HEK293 (cell line): ENCODE measurements at regions not wholly inside any gene's neighbourhood (a gene's known extent, or its start where the extent isn't known, plus 50 kb on each side); places are given as distances from the start of the nearest gene placed in this dataset.

ENCODE experiments used
- CTCF ChIA-PET: fragments of 350-600 bp; formaldehyde crosslinking; extraction: SDS; loops from one replicate; lab custom pipeline; 2021; ENCODE audit warnings: antibody characterized with exemption; lab: Yijun Ruan, JAX
- POLR2A ChIA-PET: fragments of 300-600 bp; formaldehyde crosslinking; extraction: SDS; loops from one replicate; lab custom pipeline; 2020; ENCODE audit warnings: antibody characterized with exemption, inconsistent platforms; lab: Yijun Ruan, JAX
- H3K27ac ChIP-seq: fragments of 200-500 bp; sonication (Bioruptor generic); 2 replicates; pipeline ENCODE4 v1.5.1; 2014; ENCODE audit warnings: low read depth, low read length, control low read depth, inconsistent platforms; ENCODE audit errors: extremely low read depth
- H3K36me3 ChIP-seq, 2 experiments: fragments of 200-500 bp in 1 of 2; sonication (Bioruptor generic) in 1 of 2; 1 replicate in 1 of 2; 2 replicates in 1 of 2; pipeline ENCODE4 v1.5.1; 2014 to 2017; ENCODE audit warnings: inconsistent platforms in 2 of 2, low read length in 2 of 2; ENCODE audit not compliant: control insufficient read depth in 2 of 2, insufficient read depth in 1 of 2
- H3K4me1 ChIP-seq: fragments of 200-500 bp; sonication (Bioruptor generic); 2 replicates; pipeline ENCODE4 v1.5.1; 2014; ENCODE audit warnings: mild to moderate bottlenecking, low read length, inconsistent platforms; ENCODE audit not compliant: control insufficient read depth, insufficient read depth
- H3K4me3 ChIP-seq: 2 replicates; pipeline ENCODE4 v1.5.1; 2011; ENCODE audit warnings: low read depth, mild to moderate bottlenecking, control low read depth, low read length, moderate library complexity
- H3K9me3 ChIP-seq: fragments of 200-500 bp; sonication (Bioruptor generic); 2 replicates; pipeline ENCODE4 v1.5.1; 2014; ENCODE audit warnings: low read depth, low read length, inconsistent platforms; ENCODE audit not compliant: control insufficient read depth, insufficient read depth
- BCL11B ChIP-seq: fragments of 450-650 bp; formaldehyde crosslinking; IDR thresholded peaks from 2 replicates; pipeline ENCODE4 v1.5.1; 2016; ENCODE audit warnings: low read depth, missing biosample characterization, missing genetic modification characterization
- GLI4 ChIP-seq: fragments of 450-650 bp; formaldehyde crosslinking; IDR thresholded peaks from 2 replicates; pipeline ENCODE4 v1.5.1; 2016; ENCODE audit warnings: missing biosample characterization, missing genetic modification characterization
- KLF9 ChIP-seq: fragments of 450-650 bp; formaldehyde crosslinking; IDR thresholded peaks from 2 replicates; pipeline ENCODE4 v1.5.1; 2016; ENCODE audit warnings: missing biosample characterization, missing genetic modification characterization, low read depth
- OVOL3 ChIP-seq: fragments of 450-650 bp; formaldehyde crosslinking; IDR thresholded peaks from 2 replicates; pipeline ENCODE4 v1.5.1; 2016; ENCODE audit warnings: missing biosample characterization, missing genetic modification characterization
- SP7 ChIP-seq: fragments of 450-650 bp; formaldehyde crosslinking; IDR thresholded peaks from 2 replicates; pipeline ENCODE4 v1.5.1; 2016; ENCODE audit warnings: missing biosample characterization, missing genetic modification characterization
- YY1 ChIP-seq: fragments of 450-650 bp; formaldehyde crosslinking; IDR thresholded peaks from 2 replicates; pipeline ENCODE4 v1.5.1; 2018; ENCODE audit warnings: missing biosample characterization, missing genetic modification characterization
- ZBTB1 ChIP-seq: fragments of 450-650 bp; formaldehyde crosslinking; IDR thresholded peaks from 2 replicates; pipeline ENCODE4 v1.5.1; 2016; ENCODE audit warnings: missing biosample characterization, missing genetic modification characterization
- ZBTB7A ChIP-seq: fragments of 450-650 bp; formaldehyde crosslinking; IDR thresholded peaks from 2 replicates; pipeline ENCODE4 v1.5.1; 2016; ENCODE audit warnings: low read depth, missing biosample characterization, missing genetic modification characterization
- ZBTB8A ChIP-seq: fragments of 450-650 bp; formaldehyde crosslinking; IDR thresholded peaks from 2 replicates; pipeline ENCODE4 v1.5.1; 2016; ENCODE audit warnings: missing biosample characterization, missing genetic modification characterization
- ZNF155 ChIP-seq: fragments of 450-650 bp; formaldehyde crosslinking; IDR thresholded peaks from 2 replicates; pipeline ENCODE4 v1.5.1; 2016; ENCODE audit warnings: missing biosample characterization, missing genetic modification characterization
- ZNF214 ChIP-seq: fragments of 450-650 bp; formaldehyde crosslinking; IDR thresholded peaks from 2 replicates; pipeline ENCODE4 v1.5.1; 2017; ENCODE audit warnings: missing biosample characterization, mild to moderate bottlenecking, missing genetic modification characterization, borderline replicate concordance
- ZNF366 ChIP-seq: fragments of 450-650 bp; formaldehyde crosslinking; conservative IDR thresholded peaks from 2 replicates; pipeline ENCODE4 v1.5.1; 2016; ENCODE audit warnings: missing biosample characterization, missing genetic modification characterization
- ZNF423 ChIP-seq: fragments of 450-650 bp; formaldehyde crosslinking; IDR thresholded peaks from 2 replicates; pipeline ENCODE4 v1.5.1; 2016; ENCODE audit warnings: missing biosample characterization, missing genetic modification characterization
- ZNF426 ChIP-seq: fragments of 450-650 bp; formaldehyde crosslinking; IDR thresholded peaks from 2 replicates; pipeline ENCODE4 v1.5.1; 2017; ENCODE audit warnings: missing biosample characterization, missing genetic modification characterization, mild to moderate bottlenecking, inconsistent platforms, moderate library complexity
- ZNF473 ChIP-seq: fragments of 450-650 bp; formaldehyde crosslinking; IDR thresholded peaks from 2 replicates; pipeline ENCODE4 v1.5.1; 2017; ENCODE audit warnings: missing biosample characterization, missing genetic modification characterization
- ZNF571 ChIP-seq: fragments of 450-650 bp; formaldehyde crosslinking; IDR thresholded peaks from 2 replicates; pipeline ENCODE4 v1.5.0; 2017; ENCODE audit warnings: missing biosample characterization, missing genetic modification characterization
- ZNF623 ChIP-seq: fragments of 450-650 bp; formaldehyde crosslinking; IDR thresholded peaks from 2 replicates; pipeline ENCODE4 v1.5.1; 2016; ENCODE audit warnings: missing biosample characterization, missing genetic modification characterization
- ZNF704 ChIP-seq: fragments of 450-650 bp; formaldehyde crosslinking; IDR thresholded peaks from 2 replicates; pipeline ENCODE4 v1.5.1; 2016; ENCODE audit warnings: missing biosample characterization, missing genetic modification characterization
- ZNF776 ChIP-seq: fragments of 450-650 bp; formaldehyde crosslinking; IDR thresholded peaks from 2 replicates; pipeline ENCODE4 v1.5.0; 2017; ENCODE audit warnings: missing biosample characterization, missing genetic modification characterization, borderline replicate concordance
- ZNF843 ChIP-seq: fragments of 450-650 bp; formaldehyde crosslinking; IDR thresholded peaks from 2 replicates; pipeline ENCODE4 v1.5.1; 2016; ENCODE audit warnings: missing biosample characterization, missing genetic modification characterization
- TF ChIP-seq, protein P1 (sequence below): fragments of 450-650 bp; formaldehyde crosslinking; IDR thresholded peaks from 2 replicates; pipeline ENCODE4 v1.5.1; 2016; ENCODE audit warnings: missing biosample characterization, missing genetic modification characterization
- TF ChIP-seq, protein P2 (sequence below): fragments of 450-650 bp; formaldehyde crosslinking; IDR thresholded peaks from 2 replicates; pipeline ENCODE4 v1.5.1; 2016; ENCODE audit warnings: missing biosample characterization, missing genetic modification characterization
- TF ChIP-seq, protein P3 (sequence below): fragments of 450-650 bp; formaldehyde crosslinking; IDR thresholded peaks from 2 replicates; pipeline ENCODE4 v1.5.1; 2016; ENCODE audit warnings: missing biosample characterization, missing genetic modification characterization

DNA sequence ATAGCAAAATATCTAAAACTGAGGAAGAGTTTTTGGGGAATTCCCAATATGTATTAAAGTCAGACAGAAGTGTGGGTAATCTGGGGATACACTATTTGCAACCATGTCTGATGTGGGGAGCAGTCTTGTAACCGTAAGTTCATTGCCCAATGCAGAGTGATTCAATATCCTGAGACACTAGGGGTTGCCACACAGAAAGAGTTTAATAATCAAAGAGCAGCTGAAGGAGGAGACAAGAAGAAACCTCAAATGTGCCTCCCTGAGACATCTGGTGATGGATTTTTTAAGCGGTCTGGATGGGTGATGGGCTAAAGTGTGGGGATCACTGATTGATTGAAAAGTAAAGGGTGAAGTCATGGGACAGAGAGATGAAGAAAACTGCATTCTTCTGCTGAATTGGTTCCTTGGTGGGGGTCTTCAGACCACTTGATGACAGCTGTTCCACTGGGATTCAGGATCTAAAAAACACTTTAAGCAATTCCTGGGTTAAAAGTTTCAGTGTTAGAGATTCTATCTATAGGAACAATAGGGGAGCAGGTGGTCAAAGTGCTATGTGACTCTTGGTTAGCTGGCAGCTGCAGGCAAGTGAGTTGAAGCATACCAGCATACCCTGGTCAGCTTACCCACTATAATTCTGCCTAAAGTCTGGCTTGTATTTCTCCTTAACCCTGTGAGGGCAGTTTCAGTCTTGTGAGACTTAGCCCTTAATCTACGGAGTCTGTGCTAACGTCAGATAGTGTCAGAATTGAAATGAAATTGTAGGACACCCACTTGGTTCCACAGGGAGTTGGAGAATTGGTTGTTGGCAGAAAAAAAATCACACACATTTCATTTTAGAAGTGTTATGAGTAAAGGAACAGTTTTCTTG is 425.9 kb upstream of the TGFBR2 start:
- Histone ChIP-seq H3K4me3 (no peak overlapping the region), H3K27ac (no peak overlapping the region), H3K9me3 (no peaks in the 10 kb centered on the region), H3K36me3 (no peaks in the 10 kb centered on the region), H3K4me1 (no peaks in the 10 kb centered on the region)
- POLR2A ChIA-PET, result no interaction called here
- TF ChIP-seq ZNF843 (no peak), ZNF473 (tag by site-specific recombination) (no peak), OVOL3 (no peak), ZNF704 (tag by site-specific recombination) (no peak), ZNF571 (tag by site-specific recombination) (no peak), KLF9 (tag by site-specific recombination) (no peak), ZNF776 (tag by site-specific recombination) (no peak), ZNF426 (no peak)
- TF ChIP-seq, protein P1, sequence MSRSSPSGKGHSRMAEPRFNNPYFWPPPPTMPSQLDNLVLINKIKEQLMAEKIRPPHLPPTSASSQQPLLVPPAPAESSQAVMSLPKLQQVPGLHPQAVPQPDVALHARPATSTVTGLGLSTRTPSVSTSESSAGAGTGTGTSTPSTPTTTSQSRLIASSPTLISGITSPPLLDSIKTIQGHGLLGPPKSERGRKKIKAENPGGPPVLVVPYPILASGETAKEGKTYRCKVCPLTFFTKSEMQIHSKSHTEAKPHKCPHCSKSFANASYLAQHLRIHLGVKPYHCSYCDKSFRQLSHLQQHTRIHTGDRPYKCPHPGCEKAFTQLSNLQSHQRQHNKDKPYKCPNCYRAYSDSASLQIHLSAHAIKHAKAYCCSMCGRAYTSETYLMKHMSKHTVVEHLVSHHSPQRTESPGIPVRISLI (tag by site-specific recombination), result no peak
- CTCF ChIA-PET, result interaction anchor here (1.6 kb wide), 1 partner anchor 18 kb away, joined by 9 read pairs; no protein-coding TSS in a partner anchor

DNA sequence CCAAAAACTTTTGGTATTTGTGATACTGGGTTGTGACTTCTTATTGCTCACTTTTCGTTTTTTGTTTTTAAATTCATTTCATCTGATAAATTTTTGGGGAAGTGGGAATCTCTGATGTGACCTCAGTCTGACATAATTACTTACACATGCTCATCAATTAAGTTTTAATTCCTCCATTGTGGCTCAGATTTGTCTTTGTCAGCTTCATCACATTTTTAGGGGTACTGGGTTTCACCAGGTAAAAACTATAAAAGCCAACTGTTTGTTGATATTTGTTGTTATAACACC is 425.3 kb upstream of the TGFBR2 start:
- Histone ChIP-seq H3K4me1 (no peaks in the 10 kb centered on the region), H3K9me3 (no peaks in the 10 kb centered on the region), H3K4me3 (no peak overlapping the region), H3K27ac (no peak overlapping the region), H3K36me3 (no peaks in the 10 kb centered on the region)
- ChIA-PET CTCF (interaction anchor here (1.6 kb wide), 1 partner anchor 18 kb away, joined by 9 read pairs; no protein-coding TSS in a partner anchor), POLR2A (no interaction called here)
- TF ChIP-seq ZBTB8A (tag by site-specific recombination) (no peak), YY1 (no peak), ZNF214 (tag by site-specific recombination) (no peak), BCL11B (tag by site-specific recombination) (no peak), ZNF423 (tag by site-specific recombination) (no peak)

DNA sequence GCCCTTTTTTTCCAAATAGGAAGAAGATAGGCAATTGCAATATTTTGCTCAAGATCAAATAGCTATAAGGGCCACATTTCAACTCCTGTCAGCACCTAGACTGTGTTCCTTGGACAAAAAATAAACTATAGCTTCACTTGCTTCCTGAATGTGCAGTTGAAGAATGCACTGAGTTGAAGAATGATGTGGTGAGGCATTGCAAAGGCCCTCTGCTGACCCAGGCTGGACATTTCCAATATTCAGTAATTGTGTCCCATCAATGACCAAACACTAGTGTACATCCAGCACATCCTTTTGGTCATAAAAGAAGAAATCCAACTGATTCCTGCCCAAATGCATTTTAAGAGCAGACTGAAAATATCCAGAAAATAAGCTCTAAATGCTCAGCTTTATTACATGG is 424.8 kb upstream of the TGFBR2 start:
- no peak for TF ChIP-seq GLI4 (tag by site-specific recombination)
- TF ChIP-seq, protein P2, sequence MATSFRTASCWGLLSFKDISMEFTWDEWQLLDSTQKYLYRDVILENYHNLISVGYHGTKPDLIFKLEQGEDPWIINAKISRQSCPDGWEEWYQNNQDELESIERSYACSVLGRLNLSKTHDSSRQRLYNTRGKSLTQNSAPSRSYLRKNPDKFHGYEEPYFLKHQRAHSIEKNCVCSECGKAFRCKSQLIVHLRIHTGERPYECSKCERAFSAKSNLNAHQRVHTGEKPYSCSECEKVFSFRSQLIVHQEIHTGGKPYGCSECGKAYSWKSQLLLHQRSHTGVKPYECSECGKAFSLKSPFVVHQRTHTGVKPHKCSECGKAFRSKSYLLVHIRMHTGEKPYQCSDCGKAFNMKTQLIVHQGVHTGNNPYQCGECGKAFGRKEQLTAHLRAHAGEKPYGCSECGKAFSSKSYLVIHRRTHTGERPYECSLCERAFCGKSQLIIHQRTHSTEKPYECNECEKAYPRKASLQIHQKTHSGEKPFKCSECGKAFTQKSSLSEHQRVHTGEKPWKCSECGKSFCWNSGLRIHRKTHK (tag by site-specific recombination), result no peak
- no peak for TF ChIP-seq ZBTB7A
- TF ChIP-seq ZBTB1 (tag by site-specific recombination), result no peak
- TF ChIP-seq ZNF623 (tag by site-specific recombination), result no peak
- TF ChIP-seq, protein P3, sequence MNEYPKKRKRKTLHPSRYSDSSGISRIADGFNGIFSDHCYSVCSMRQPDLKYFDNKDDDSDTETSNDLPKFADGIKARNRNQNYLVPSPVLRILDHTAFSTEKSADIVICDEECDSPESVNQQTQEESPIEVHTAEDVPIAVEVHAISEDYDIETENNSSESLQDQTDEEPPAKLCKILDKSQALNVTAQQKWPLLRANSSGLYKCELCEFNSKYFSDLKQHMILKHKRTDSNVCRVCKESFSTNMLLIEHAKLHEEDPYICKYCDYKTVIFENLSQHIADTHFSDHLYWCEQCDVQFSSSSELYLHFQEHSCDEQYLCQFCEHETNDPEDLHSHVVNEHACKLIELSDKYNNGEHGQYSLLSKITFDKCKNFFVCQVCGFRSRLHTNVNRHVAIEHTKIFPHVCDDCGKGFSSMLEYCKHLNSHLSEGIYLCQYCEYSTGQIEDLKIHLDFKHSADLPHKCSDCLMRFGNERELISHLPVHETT, result no peak
- TF ChIP-seq ZNF155 (tag by site-specific recombination), result no peak
- no peak for TF ChIP-seq ZNF366 (tag by site-specific recombination)
- no peak for TF ChIP-seq SP7
- H3K27ac ChIP-seq, result no peak overlapping the region
- H3K9me3 ChIP-seq, result no peaks in the 10 kb centered on the region
- H3K4me1 ChIP-seq, result no peaks in the 10 kb centered on the region
- ChIA-PET POLR2A (no interaction called here), CTCF (interaction anchor here (1.6 kb wide), 1 partner anchor 17 kb away, joined by 9 read pairs; no protein-coding TSS in a partner anchor)
- H3K4me3 ChIP-seq, result no peak overlapping the region
- no peaks in the 10 kb centered on the region for H3K36me3 ChIP-seq
